Liver (tissue), 8 donors: ENCODE measurements at regions not wholly inside any gene's neighbourhood (a gene's known extent, or its start where the extent isn't known, plus 50 kb on each side); places are given as distances from the start of the nearest gene placed in this dataset.

Experiments used
- DNase-seq: peaks from one replicate; pipeline ENCODE4 v3.0.0-alpha.2; 2017; ENCODE audit warnings: low spot score
- H3K27ac ChIP-seq, 2 donors: one replicate each; pipeline ENCODE4 v1.7.0; 2013; ENCODE audit warnings: inconsistent platforms in 2 of 2, low read length in 2 of 2, control low read depth in 1 of 2, low read depth in 1 of 2, mild to moderate bottlenecking in 1 of 2
- H3K27me3 ChIP-seq, 4 donors: one replicate each; pipeline versions ENCODE4 v1.6.1 to v1.7.0; 2013; ENCODE audit warnings: low read length in 3 of 4, inconsistent platforms in 1 of 4, mild to moderate bottlenecking in 1 of 4, moderate library complexity in 1 of 4; ENCODE audit not compliant: control insufficient read depth in 4 of 4, insufficient read depth in 4 of 4
- H3K36me3 ChIP-seq, 4 donors: one replicate each; pipeline versions ENCODE4 v1.6.1 to v1.7.0; 2013; ENCODE audit warnings: low read length in 3 of 4, mild to moderate bottlenecking in 3 of 4, low read depth in 1 of 4, moderate library complexity in 1 of 4; ENCODE audit not compliant: control insufficient read depth in 4 of 4, insufficient read depth in 3 of 4
- H3K4me1 ChIP-seq, 4 donors: one replicate each; pipeline versions ENCODE4 v1.6.1 to v1.7.0; 2013; ENCODE audit warnings: low read length in 3 of 4, mild to moderate bottlenecking in 3 of 4, moderate library complexity in 1 of 4; ENCODE audit not compliant: control insufficient read depth in 4 of 4, insufficient read depth in 4 of 4
- H3K4me3 ChIP-seq, 3 donors: one replicate each; pipeline versions ENCODE4 v1.6.1 to v1.7.0; 2013; ENCODE audit warnings: low read length in 3 of 3, control low read depth in 1 of 3, low read depth in 1 of 3, mild to moderate bottlenecking in 1 of 3
- H3K9ac ChIP-seq, 2 donors: one replicate each; pipeline ENCODE4 v1.7.0; 2013; ENCODE audit warnings: low read length in 2 of 2, mild to moderate bottlenecking in 2 of 2, moderate library complexity in 2 of 2, control low read depth in 1 of 2, low read depth in 1 of 2
- H3K9me3 ChIP-seq, 4 donors: one replicate each; pipeline versions ENCODE4 v1.6.1 to v1.7.0; 2013; ENCODE audit warnings: low read length in 3 of 4; ENCODE audit not compliant: control insufficient read depth in 4 of 4
- EGR1 ChIP-seq, 2 donors: IDR thresholded peaks; 2 replicates each; pipeline ENCODE4 v1.6.1; 2016 to 2018; ENCODE audit warnings: antibody characterized with exemption in 2 of 2, low read depth in 2 of 2
- FOXA1 ChIP-seq: IDR thresholded peaks from 2 replicates; pipeline ENCODE4 v1.6.1; 2016; ENCODE audit warnings: antibody characterized with exemption
- FOXA2 ChIP-seq: IDR thresholded peaks from 2 replicates; pipeline ENCODE4 v1.6.1; 2016; ENCODE audit warnings: antibody characterized with exemption
- HNF4A ChIP-seq, 2 donors: conservative IDR thresholded peaks; 2 replicates each; pipeline ENCODE4 v1.6.1; 2016; ENCODE audit warnings: antibody characterized with exemption in 2 of 2, mild to moderate bottlenecking in 2 of 2
- HNF4G ChIP-seq: IDR thresholded peaks from 2 replicates; pipeline ENCODE4 v1.6.1; 2016; ENCODE audit warnings: antibody characterized with exemption
- NR2F2 ChIP-seq: IDR thresholded peaks from 2 replicates; pipeline ENCODE4 v1.6.1; 2016; ENCODE audit warnings: antibody characterized with exemption
- RAD21 ChIP-seq, 2 donors: IDR thresholded peaks; 2 replicates each; pipeline ENCODE4 v1.6.1; 2016; ENCODE audit warnings: antibody characterized with exemption in 2 of 2, mild to moderate bottlenecking in 2 of 2
- SP1 ChIP-seq: IDR thresholded peaks from 2 replicates; pipeline ENCODE4 v1.6.1; 2018; ENCODE audit warnings: antibody characterized with exemption, mild to moderate bottlenecking
- TAF1 ChIP-seq: conservative IDR thresholded peaks from 2 replicates; pipeline ENCODE4 v1.6.1; 2016; ENCODE audit warnings: antibody characterized with exemption, mild to moderate bottlenecking
- YY1 ChIP-seq: IDR thresholded peaks from 2 replicates; pipeline ENCODE4 v1.6.1; 2016; ENCODE audit warnings: antibody characterized with exemption, mild to moderate bottlenecking
- WGBS: extraction: QIAGEN DNeasy Blood & Tissue Kit; methylation state at CpG from one replicate; pipeline ENCODE4 v1.1.7; 2013; 5-methylcytosine and 5-hydroxymethylcytosine counted together
- TF ChIP-seq, protein P1 (sequence below): fragments of 150-350 bp; IDR thresholded peaks from 2 replicates; pipeline ENCODE4 v1.5.1; 2017; ENCODE audit warnings: improper control_type of control experiment, low read depth, low read length; ENCODE audit not compliant: missing input control
- TF ChIP-seq, protein P2 (sequence below): IDR thresholded peaks from 2 replicates; pipeline ENCODE4 v1.6.1; 2016; ENCODE audit warnings: antibody characterized with exemption
- TF ChIP-seq, protein P3 (sequence below): IDR thresholded peaks from 2 replicates; pipeline ENCODE4 v1.6.1; 2016; ENCODE audit warnings: antibody characterized with exemption
- TF ChIP-seq, protein P4 (sequence below): IDR thresholded peaks from 2 replicates; pipeline ENCODE4 v1.6.1; 2016; ENCODE audit warnings: antibody characterized with exemption, mild to moderate bottlenecking
- donor health status: healthy.
- donor health status: healthy.
- donor health status: healthy.
- donor health status: healthy.
- donor health status: healthy.

DNA sequence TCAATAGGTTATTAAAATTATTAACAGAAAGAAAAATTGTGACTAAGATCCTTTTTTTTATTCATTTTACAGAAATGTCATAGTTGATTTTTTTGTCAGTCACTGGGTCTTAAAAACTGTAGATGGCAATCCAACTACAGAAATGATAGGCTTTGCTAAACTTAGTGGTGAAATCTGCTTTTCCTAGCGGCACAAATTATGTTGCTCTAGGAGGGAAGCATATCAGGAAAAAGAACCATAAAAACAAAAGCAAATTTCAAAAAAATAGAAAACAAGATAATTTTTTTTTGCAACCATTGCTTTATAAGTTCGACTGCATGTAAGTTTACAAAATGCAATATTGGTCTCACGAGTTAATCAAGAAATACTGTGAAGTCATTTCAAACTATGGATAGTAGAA, 443.5 kb upstream of the IGFBP7 start:
- H3K9me3 ChIP-seq, result no peaks in the 10 kb centered on the region
- no peak overlapping the region for H3K4me3 ChIP-seq
- no peaks in the 10 kb centered on the region for H3K4me1 ChIP-seq
- peaks cover 0 to 2% (median 0%) of the 10 kb centered on the region in 4 donors for H3K27me3 ChIP-seq
- no peak overlapping the region for H3K27ac ChIP-seq
- no peak overlapping the region for H3K9ac ChIP-seq
- TF ChIP-seq HNF4A (conservative IDR thresholded peaks at IDR 0.05) (no peak), RAD21 (IDR thresholded peaks at IDR 0.05) (peak; percentile 39 to 70), FOXA1 (no peak)
- TF ChIP-seq, protein P1, sequence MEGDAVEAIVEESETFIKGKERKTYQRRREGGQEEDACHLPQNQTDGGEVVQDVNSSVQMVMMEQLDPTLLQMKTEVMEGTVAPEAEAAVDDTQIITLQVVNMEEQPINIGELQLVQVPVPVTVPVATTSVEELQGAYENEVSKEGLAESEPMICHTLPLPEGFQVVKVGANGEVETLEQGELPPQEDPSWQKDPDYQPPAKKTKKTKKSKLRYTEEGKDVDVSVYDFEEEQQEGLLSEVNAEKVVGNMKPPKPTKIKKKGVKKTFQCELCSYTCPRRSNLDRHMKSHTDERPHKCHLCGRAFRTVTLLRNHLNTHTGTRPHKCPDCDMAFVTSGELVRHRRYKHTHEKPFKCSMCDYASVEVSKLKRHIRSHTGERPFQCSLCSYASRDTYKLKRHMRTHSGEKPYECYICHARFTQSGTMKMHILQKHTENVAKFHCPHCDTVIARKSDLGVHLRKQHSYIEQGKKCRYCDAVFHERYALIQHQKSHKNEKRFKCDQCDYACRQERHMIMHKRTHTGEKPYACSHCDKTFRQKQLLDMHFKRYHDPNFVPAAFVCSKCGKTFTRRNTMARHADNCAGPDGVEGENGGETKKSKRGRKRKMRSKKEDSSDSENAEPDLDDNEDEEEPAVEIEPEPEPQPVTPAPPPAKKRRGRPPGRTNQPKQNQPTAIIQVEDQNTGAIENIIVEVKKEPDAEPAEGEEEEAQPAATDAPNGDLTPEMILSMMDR, result peak; percentile 14
- no peaks in the 10 kb centered on the region for H3K36me3 ChIP-seq
- 54% methylated on average over 3 of the region's 3 CpGs for WGBS
- DNase-seq, result no peak

DNA sequence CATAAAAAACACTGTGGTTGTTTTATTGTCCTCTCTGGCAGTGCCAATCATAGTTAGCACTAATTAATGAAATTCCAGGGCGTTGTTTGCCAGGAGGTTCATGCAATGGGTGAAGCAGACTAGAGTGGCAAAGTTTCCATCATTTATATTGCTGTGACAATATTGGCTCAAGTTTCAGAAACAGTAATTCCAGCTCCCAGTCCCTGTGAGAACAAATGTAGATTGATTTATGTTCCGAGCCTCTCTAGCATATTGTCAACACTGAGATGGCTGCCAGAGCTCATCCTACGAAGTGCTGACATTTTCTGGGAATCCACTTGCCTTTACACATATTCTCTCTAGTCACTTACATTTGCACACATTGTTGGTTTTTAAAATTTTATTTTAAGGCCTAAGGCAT, 440.0 kb upstream of the IGFBP7 start:
- no peak overlapping the region for H3K4me3 ChIP-seq
- DNase-seq, result no peak
- TF ChIP-seq HNF4G, result no peak
- no peak for TF ChIP-seq YY1
- TF ChIP-seq, protein P2, sequence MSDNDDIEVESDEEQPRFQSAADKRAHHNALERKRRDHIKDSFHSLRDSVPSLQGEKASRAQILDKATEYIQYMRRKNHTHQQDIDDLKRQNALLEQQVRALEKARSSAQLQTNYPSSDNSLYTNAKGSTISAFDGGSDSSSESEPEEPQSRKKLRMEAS, result no peak
- TF ChIP-seq, protein P3, sequence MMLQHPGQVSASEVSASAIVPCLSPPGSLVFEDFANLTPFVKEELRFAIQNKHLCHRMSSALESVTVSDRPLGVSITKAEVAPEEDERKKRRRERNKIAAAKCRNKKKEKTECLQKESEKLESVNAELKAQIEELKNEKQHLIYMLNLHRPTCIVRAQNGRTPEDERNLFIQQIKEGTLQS, result no peak
- TF ChIP-seq FOXA2, result no peak
- no peak for TF ChIP-seq SP1
- TF ChIP-seq, protein P4, sequence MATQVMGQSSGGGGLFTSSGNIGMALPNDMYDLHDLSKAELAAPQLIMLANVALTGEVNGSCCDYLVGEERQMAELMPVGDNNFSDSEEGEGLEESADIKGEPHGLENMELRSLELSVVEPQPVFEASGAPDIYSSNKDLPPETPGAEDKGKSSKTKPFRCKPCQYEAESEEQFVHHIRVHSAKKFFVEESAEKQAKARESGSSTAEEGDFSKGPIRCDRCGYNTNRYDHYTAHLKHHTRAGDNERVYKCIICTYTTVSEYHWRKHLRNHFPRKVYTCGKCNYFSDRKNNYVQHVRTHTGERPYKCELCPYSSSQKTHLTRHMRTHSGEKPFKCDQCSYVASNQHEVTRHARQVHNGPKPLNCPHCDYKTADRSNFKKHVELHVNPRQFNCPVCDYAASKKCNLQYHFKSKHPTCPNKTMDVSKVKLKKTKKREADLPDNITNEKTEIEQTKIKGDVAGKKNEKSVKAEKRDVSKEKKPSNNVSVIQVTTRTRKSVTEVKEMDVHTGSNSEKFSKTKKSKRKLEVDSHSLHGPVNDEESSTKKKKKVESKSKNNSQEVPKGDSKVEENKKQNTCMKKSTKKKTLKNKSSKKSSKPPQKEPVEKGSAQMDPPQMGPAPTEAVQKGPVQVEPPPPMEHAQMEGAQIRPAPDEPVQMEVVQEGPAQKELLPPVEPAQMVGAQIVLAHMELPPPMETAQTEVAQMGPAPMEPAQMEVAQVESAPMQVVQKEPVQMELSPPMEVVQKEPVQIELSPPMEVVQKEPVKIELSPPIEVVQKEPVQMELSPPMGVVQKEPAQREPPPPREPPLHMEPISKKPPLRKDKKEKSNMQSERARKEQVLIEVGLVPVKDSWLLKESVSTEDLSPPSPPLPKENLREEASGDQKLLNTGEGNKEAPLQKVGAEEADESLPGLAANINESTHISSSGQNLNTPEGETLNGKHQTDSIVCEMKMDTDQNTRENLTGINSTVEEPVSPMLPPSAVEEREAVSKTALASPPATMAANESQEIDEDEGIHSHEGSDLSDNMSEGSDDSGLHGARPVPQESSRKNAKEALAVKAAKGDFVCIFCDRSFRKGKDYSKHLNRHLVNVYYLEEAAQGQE, result no peak
- no peak for TF ChIP-seq HNF4A (conservative IDR thresholded peaks at IDR 0.05)
- TF ChIP-seq TAF1, result no peak
- TF ChIP-seq NR2F2, result no peak
- no peak for TF ChIP-seq RAD21 (IDR thresholded peaks at IDR 0.05)
- TF ChIP-seq FOXA1, result no peak
- TF ChIP-seq, protein P1, result no peak
- no peak for TF ChIP-seq EGR1 (IDR thresholded peaks at IDR 0.05; ENCODE audit: low read depth in 2 of 2)
- no peak overlapping the region for H3K9ac ChIP-seq
- H3K27ac ChIP-seq, result no peak overlapping the region
- peaks cover 0 to 2% (median 0%) of the 10 kb centered on the region in 4 donors for H3K27me3 ChIP-seq
- H3K9me3 ChIP-seq, result no peaks in the 10 kb centered on the region
- 46% methylated on average over 3 of the region's 3 CpGs for WGBS
- no peaks in the 10 kb centered on the region for H3K36me3 ChIP-seq
- H3K4me1 ChIP-seq, result no peaks in the 10 kb centered on the region
